ENCODE measurements at regions not wholly inside any gene's neighbourhood (a gene's known extent, or its start where the extent isn't known, plus 50 kb on each side); places are given as distances from the start of the nearest gene placed in this dataset.

GRCh38 chr5:54828151-54828550 is 157.2 kb downstream of the ESM1 start:
- no peak for TF ChIP-seq CTCF (conservative IDR thresholded peaks at IDR 0.05; ENCODE audit: low read length)
- TF ChIP-seq EZH2phosphoT487 (IDR thresholded peaks at IDR 0.05; ENCODE audit: borderline replicate concordance, low read depth, low read length), result no peak
